ENCODE measurements at regions not wholly inside any gene's neighbourhood (a gene's known extent, or its start where the extent isn't known, plus 50 kb on each side); places are given as distances from the start of the nearest gene placed in this dataset.

DNA sequence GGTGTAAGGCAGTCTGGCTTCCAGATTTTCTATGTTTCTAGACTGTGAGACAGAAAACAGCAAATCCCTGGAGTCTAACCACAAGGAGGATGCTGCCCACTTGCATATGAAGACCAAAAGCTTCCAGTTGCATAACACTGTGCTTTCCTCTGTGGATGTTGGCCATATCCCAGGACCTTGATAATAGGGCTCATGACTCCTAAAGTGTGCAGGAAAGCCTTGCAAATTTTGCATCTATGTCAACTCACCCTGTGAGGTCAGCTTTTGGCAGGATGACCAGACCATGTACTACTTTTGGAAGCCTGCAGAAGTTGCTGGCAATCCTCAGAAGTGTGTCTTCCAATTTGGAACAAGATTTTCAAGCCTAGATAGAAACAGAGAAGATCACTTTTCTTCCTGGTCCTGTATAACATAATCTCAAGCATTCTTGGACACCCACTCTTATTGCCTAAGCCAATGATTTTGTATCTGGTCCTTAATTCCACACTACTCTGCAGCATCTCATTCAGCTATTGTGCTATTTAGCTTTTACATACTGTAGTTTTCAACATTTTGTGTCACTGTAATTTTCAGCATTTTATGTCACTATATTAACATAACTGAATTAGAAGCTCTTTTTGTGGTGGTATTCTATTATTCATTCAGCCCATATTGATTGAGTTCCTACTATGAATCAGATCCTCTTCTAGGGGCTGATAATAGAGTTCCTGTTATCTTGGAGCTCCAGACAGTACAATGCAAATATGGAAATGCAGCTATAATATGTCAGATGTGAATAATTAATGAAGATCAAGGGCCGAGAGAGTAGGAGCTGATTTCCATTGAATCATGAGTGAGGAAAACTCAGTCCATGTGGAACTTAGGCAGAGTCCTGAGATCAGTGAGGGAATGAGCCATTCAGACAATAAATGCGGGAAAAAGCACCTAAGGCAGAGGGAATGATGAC, 85.3 kb upstream of the RAB27B start:
- no peak for TF ChIP-seq CTCF (IDR thresholded peaks at IDR 0.05)
- no peak for TF ChIP-seq POLR2A (IDR thresholded peaks at IDR 0.05)
